NB4 (cell line): ENCODE measurements at regions not wholly inside any gene's neighbourhood (a gene's known extent, or its start where the extent isn't known, plus 50 kb on each side); places are given as distances from the start of the nearest gene placed in this dataset.

Experiments
- DNase-seq: peaks from one replicate; pipeline ENCODE4 v3.0.0; 2010; ENCODE audit warnings: low read depth
- H3K4me3 ChIP-seq: one replicate; pipeline ENCODE4 v1.5.1; 2011; ENCODE audit warnings: mild to moderate bottlenecking, low read depth, low read length, moderate library complexity
- MAX ChIP-seq: IDR thresholded peaks from 2 replicates; pipeline ENCODE4 v1.6.1; 2011; ENCODE audit warnings: low read depth, low read length
- MYC ChIP-seq: IDR thresholded peaks from 2 replicates; pipeline ENCODE4 v1.6.1; 2011; ENCODE audit warnings: low read depth, low read length
- POLR2A ChIP-seq: IDR thresholded peaks from 2 replicates; pipeline ENCODE4 v1.6.1; 2011; ENCODE audit warnings: mild to moderate bottlenecking; ENCODE audit not compliant: insufficient read length; ENCODE audit errors: extremely low read depth
- TF ChIP-seq, protein P1 (sequence below): IDR thresholded peaks from one replicate; pipeline ENCODE4 v1.5.1; 2012; ENCODE audit warnings: low read depth, low read length

GRCh38 chr1:241413386-241413785, 56.4 kb upstream of the RGS7 start:
- no peak overlapping the region for H3K4me3 ChIP-seq
- TF ChIP-seq MAX (no peak), MYC (no peak), POLR2A (no peak)
- TF ChIP-seq, protein P1, sequence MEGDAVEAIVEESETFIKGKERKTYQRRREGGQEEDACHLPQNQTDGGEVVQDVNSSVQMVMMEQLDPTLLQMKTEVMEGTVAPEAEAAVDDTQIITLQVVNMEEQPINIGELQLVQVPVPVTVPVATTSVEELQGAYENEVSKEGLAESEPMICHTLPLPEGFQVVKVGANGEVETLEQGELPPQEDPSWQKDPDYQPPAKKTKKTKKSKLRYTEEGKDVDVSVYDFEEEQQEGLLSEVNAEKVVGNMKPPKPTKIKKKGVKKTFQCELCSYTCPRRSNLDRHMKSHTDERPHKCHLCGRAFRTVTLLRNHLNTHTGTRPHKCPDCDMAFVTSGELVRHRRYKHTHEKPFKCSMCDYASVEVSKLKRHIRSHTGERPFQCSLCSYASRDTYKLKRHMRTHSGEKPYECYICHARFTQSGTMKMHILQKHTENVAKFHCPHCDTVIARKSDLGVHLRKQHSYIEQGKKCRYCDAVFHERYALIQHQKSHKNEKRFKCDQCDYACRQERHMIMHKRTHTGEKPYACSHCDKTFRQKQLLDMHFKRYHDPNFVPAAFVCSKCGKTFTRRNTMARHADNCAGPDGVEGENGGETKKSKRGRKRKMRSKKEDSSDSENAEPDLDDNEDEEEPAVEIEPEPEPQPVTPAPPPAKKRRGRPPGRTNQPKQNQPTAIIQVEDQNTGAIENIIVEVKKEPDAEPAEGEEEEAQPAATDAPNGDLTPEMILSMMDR = no peak
- DNase-seq = no peak

GRCh38 chr1:241412646-241413045, 55.6 kb upstream of the RGS7 start:
- no peak for DNase-seq
- no peak overlapping the region for H3K4me3 ChIP-seq
- TF ChIP-seq, protein P1 = no peak
- TF ChIP-seq MYC = no peak
- TF ChIP-seq POLR2A = no peak
- TF ChIP-seq MAX = no peak

DNA sequence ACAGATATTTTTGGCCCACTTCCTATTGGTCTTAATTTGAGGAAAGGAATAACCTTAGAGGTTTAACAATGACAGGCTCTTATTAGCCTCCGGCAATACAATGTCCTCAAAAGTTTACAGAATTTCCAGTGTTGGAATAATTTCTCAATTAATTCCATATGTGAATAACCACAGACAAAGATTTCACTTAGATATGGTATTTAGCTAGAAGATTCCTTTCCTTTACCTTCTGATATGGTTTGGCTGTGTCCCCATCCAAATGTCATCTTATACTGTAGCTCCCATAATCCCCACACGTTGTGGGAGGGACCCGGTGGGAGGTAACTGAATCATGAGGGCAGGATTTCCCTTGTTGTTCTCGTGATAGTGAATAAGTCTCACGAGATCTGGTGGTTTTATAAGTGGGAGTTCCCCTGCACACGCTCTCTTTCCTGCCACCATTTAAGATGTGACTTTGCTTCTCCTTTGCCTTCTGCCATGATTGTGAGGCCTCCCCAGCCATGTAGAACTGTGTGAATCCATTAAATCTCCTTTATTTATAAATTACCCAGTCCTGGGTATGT, 54.9 kb upstream of the RGS7 start:
- DNase-seq = no peak
- TF ChIP-seq POLR2A (no peak), MYC (no peak), MAX (no peak)
- TF ChIP-seq, protein P1 = no peak

DNA sequence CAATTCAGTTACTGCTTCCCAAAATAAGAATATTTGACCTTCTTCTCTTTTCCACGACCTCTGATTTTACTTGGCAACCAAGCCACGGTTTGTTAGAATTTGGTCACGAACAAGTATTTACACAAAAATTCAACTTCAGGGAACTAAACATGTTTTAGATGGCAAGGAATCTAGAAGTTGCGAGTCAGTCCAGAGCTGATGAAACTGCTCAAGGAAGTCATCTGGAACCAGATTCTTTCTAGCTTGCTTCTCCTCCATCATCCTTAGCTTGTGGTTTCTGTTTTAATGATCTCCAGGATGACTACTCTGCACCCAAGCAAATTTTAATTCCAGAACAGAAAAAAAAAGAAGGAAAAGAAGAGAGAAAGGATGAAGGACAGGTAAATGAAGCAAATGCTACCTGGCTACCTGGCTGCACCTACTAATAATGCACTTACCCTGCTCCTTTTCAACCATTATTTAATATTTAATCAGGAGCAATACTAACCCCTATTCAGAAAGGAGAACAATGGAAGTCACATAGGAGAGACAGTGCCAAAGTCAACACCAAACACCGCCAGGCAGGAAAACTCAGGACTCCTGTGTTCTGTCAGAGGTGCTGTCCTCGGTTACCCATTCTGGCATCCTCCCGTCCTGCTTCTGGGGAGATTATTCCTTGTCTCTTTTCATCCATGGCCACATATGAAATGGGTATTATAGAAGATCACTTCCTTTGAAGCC, 54.2 kb upstream of the RGS7 start:
- TF ChIP-seq MYC (no peak), POLR2A (no peak), MAX (no peak)
- TF ChIP-seq, protein P1 = no peak
- H3K4me3 ChIP-seq = no peak overlapping the region
- DNase-seq = no peak

More for the DNA sequence above, 54.9 kb upstream of the RGS7 start:
- no peak overlapping the region for H3K4me3 ChIP-seq

GRCh38 chr1:241408170-241408569, 51.2 kb upstream of the RGS7 start:
- H3K4me3 ChIP-seq = no peak overlapping the region
- no peak for TF ChIP-seq MYC
- TF ChIP-seq, protein P1 = no peak
- TF ChIP-seq MAX = no peak
- TF ChIP-seq POLR2A = no peak
- DNase-seq = peak; percentile 30
